Middle frontal gyrus (tissue), 1 donor: ENCODE measurements at regions not wholly inside any gene's neighbourhood (a gene's known extent, or its start where the extent isn't known, plus 50 kb on each side); places are given as distances from the start of the nearest gene placed in this dataset.
"Not testable (repeated sequence)": the region's sequence is repeated elsewhere in the genome, so short reads cannot be mapped to it uniquely, and the experiment has no call there.

Experiments used
- DNase-seq: peaks from one replicate; pipeline ENCODE4 v3.0.0-alpha.2; 2015; ENCODE audit warnings: low spot score; ENCODE audit errors: extremely low spot score

DNA sequence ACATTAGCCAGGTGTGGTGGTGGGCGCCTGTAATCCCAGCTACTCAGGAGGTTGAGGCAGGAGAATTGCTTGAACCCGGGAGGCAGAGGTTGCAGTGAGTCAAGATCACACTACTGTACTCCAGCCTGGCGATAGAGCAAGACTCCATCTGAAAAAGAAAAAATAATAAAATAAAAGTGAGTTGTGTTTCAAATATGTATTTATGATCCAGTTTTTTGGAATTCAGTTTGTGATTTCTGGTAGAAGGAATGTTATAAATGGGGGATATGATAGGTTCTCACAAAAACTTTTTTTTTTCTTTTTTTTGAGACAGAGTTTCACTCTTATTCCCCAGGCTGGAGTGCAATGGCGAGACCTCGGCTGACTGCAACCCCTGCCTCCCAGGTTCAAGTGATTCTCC lies 502.2 kb downstream of the SPATA31D1 start:
- DNase-seq, result not testable (repeated sequence)

DNA sequence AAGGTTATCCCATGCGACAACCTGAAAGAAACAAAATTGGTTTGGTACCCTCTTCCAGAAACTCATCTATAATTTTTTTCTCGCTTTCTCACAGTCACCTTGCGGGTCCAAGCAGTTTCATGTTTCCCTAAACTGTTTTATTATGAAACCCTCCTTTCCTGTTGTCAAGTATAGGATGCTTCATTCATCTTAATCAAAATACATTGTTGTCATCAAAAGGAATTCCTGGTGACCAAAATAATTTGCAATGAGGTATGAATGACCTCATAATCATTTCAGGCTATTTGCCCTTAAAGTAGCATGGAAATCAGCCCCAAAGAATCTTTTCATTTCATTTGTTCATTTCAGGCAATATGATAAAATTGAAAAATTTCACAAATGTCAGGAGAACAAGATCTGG lies 503.0 kb downstream of the SPATA31D1 start:
- no peak for DNase-seq

DNA sequence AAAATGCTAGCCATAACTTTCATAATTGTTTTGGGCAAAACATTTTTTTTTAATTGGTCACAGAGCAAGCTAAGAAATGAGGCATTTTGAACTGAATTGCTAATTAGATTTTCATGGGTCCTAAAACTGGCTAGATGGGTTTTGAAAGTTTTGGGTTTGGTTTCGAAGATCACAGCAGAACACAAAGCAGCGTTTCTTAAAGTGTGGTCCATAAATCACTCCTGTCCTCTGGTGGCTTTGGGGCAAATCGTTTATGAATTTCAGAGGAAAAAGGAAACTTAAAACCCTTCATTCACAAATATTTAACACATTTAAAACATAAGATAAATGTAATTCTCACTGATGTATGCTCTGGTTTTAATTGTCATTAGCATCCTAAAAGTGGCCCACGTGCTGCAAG lies 503.7 kb downstream of the SPATA31D1 start:
- DNase-seq, result no peak

DNA sequence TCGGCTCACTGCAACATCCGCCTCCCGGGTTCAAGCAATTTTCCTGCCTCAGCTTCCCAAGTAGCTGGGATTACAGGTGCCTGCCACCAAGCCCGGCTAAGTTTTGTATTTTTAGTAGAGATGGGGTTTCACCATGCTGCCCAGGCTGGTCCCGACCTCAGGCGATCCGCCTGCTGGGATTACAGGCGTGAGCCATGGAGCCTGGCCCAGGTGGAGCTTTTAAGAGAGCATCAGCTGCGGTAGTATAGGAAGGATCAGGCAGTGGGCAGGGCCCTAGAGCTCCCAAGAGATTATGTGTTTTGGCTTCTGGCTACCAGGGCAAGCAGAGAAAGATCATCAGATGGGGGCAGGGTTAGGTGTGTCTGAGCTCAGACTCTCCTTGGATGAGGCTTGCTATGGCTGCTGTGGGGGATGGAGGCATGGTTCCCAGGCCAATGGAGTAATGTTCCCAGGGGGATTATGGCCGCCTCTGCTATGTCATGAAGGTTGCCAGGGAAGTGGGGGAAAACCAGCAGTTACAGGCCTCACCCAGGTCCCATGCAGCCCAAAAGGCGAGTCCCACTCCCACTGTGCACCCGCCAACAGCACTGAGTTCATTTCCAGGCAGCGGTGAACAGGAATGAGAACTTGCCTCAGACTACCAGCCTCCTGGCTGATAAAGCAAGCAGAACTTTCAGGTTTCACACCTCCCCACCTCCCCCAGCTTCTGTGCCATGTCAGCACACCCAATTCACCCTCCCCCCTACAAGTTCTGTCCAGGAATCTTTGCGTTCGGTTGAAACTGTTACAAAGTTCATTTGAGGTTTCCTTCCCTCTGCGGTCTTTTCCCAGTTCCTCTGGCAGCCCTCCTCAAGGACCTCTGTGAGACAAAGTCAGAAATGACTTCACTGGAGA lies 507.6 kb downstream of the SPATA31D1 start:
- DNase-seq, result no peak

DNA sequence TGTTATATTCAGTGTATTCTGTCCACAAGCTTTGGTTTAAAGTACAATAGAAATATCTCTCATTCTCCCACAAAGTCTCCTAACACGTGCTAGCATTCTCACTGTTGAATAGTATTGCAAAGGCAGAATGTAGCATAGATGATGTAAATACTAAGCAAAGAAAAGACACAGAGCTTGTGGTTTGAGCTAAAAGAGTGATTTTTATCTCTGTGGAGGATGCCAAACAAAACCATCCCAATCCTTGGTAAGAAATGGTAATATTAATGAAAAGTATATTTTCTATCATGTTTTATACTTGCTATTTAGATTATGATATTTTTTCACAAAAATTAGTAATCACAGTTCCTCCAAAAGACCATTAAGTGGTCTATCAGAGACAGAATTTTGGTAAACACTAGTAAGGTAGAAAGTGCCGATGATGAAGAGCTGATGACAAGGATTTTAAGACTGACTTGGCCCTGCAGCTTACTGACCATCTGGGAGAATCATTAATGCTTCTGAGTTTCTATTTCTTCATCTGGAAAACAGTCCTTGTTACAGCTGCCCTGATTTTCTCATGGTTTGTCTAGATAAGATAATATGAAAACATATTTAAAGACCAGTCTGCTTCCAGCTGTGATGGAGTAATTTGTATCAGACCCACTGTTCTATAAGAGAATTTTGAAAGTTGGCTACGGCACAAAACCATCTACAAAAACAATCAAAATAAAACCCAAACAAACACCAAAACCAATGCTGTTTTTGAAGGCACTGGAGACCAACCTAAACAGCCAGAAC lies 510.2 kb downstream of the SPATA31D1 start:
- no peak for DNase-seq

DNA sequence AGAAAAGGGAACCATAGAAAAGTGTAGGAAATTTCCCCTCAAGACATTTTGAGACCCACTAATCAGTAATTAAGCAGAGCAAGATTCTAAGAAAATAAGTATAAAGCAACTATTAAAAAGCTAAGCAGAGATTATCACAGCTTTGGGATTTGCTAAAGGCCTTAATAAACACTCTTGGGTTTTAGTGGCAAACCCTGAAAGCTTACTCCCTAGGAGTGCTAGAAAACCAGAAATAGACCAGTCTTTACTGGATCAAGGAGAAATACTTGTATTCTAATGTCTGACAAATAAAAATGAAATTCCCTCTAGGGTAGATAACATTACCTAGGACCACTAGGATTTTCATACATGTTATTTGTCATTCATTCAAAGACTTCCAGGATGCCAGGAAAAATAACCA lies 510.8 kb downstream of the SPATA31D1 start:
- no peak for DNase-seq

DNA sequence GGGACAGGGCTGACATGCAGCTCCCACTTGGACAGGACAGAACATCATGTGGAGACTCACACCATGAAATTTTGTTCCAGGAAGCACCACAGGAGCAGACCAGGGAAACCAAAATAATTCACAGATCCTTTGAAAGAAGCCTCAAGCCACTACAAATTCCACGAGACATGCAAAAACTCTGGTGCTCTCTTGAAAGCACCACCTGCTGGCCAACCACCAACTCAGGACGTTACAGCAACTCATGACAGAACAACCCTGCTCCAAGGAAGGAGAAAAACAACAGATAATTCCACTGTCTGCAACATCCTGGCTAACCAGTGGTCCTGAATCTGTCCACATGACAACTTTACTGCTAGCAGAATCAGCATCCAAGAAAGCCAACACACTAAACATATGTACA lies 516.0 kb downstream of the SPATA31D1 start:
- DNase-seq, result no peak

DNA sequence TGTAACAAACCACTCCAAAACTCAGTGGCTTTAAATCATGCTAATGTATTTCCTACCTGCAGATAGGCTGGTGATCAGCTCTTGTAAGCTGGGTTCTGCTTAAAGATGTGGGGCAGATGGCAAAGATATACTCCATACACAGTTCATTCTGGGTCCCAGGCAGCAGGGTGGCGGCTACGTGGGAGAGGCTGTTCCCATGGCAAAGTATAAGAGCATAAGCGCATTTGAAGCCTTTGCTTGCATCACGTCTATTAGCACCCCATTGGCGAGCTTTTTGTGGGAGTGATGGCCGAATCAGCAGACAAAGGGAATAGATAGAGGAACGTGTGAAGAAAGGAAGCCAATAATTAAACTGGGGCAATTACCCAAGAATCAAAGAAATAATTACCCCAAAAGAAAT lies 523.1 kb downstream of the SPATA31D1 start:
- no peak for DNase-seq

DNA sequence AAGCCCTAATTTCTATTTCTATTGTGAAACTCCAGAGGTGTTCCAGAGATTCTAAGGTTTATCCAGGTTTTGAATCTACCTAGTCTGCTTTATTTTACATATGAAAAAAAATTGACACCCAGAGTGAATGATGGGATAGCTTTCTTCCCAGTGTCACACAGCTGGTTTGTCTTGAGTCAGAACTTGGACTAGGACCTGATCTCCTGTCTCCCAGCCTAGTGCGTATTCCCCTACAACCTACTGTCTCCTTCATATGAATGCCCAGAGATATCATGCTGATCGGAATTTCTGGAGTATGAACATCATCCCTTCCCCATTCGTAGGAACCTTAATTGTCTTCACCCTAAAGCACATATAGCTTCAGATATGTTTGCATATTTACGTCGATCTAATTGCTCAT lies 524.2 kb downstream of the SPATA31D1 start:
- DNase-seq, result no peak

DNA sequence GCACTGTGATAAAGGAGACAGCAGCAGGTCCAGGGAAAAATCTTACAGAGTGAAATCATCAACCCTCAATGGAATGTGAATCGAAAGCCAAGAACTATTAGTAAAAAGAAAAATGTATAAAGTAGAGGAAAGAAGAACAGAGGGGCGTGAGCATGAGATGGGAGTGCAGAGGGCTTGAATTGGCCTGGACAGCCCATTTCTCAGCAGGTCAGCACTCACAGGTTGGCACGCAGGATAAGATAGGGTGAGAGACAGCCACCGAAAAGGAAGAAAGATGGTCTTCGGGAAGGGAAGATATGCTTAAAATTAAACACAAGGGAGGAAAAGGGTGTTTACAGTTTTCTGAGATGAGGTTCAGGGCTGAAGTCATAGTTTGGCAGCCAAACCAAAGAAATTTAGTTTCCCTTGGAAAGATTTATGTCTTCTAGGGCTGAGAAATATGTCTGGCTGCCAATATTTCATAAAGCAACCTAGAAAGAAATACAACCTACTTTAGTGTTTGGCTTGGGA lies 524.7 kb downstream of the SPATA31D1 start:
- no peak for DNase-seq

DNA sequence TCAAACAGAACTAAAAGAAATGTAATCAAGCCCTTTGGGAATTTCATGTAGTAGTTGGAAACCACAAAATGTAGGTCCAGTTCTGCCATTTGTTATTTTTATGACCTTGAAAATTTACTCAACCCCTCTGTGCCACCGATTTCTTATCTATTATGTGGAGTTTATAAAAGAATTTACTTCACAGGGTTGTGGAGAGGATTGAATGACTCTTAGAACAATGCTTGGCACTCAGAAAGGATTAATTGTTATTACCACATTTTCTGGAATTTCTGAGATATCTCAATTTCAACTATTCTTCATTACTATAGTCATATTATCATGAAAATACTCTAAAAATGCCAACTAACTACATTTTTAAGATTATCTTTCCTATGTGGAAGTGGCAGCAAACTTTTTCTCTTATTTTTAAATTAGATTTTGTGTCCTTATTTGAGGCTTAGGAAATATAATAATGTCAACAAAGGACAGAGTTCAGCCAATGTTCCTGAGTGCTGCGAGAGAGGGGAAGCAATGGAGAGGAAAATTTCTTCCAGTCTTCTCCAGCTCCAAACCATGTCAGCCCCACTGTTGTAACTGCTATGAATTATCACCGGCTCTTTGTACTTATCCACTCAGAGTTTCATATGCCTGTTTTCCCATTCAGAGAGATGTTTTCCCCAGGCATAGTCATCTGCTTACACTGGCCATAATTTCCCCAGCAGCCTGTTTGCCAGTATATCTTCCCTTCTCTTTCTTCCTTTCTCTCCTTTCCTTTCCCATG lies 525.6 kb downstream of the SPATA31D1 start:
- no peak for DNase-seq

DNA sequence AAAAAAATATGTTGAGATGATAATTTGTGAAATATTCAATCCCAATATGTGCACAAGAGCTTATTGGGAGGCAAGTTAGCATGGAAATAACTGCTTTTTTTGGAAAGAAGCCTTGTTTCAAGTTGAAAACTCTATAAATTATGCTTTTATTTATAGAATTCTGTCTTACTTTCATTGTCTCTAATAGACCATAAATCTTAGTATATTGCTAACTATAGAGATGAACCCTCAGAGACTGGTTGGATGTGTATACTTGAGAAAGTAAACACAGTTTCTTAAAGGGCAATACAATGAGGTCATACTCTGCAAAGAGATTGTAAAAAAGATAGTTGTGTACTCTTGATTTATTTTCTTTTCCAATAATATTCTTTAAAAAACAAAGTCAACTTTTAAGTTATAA lies 530.3 kb downstream of the SPATA31D1 start:
- no peak for DNase-seq

DNA sequence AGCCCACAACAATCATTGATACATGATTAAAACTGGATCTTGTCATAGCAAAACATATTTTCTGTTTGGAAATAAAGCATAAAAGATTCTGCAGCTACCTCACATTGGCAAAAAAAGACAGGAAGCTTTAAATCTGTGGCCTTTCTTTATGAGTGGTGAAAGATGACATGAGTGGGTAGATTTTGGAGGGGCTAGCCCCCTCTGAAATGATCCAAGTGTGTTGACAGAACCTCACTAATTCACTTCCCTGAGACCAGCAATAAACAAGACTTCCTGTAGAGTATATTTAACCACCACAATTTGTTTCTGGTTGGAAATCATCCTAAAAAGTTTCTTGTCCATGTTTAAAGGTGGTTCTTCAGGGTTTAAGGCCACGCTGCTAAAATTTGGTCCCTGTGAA lies 530.8 kb downstream of the SPATA31D1 start:
- no peak for DNase-seq

DNA sequence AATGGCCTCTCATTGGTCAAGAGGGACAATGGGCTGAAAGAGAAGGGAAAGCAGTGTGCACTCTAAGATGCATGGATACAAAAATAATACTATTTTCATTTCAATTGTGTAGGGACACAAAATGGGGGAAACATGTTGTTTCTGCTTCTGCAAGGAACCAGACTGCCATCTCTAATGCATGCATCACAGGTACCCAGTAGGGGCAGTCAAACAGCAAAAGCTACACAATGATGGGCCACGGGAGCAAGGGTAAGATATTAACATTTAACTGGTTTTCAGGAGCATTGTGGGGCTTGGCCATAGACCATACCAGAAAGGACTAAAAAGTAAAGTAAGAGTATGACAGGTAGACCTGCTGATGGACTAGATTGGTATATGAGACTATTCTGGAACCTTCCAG lies 535.8 kb downstream of the SPATA31D1 start:
- DNase-seq, result no peak

DNA sequence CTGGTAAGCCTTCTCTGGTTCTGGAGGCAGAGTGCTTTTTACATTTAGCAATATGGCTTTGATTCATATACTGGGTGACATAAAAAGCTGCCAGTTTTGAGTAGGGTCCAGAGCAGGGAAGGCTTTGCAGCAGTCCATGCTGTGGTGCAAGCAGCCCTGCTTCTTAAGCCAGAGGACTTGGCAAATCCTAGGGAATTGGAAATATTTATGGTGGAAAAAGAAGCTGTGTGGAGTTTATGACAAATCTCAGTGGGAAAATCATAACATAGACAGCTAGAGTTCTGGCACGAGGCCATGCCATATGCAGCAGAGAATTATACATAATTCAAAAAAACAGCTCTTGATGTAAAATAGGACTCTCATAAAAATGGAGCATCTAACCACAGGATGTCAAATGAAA lies 536.4 kb downstream of the RASEF start:
- DNase-seq, result peak; percentile 7

DNA sequence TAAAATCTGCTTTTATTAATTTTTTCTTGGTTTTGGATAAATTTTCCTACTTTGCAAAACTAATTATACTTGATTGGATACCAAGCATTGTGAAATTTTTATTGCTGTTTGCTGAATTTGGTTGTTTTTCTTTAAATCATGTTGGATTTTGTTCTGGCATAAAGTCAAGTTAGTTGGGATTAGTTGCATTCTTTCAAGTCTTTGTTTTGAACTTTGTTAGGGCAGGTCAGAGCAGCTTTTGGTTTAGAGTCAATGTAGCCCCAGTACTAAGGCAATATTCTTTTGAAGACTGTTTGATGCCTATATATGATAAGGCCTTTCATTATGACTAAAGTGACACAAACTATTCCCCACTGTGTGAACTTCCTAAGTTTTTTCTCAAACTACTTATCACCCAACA lies 531.1 kb downstream of the RASEF start:
- no peak for DNase-seq

DNA sequence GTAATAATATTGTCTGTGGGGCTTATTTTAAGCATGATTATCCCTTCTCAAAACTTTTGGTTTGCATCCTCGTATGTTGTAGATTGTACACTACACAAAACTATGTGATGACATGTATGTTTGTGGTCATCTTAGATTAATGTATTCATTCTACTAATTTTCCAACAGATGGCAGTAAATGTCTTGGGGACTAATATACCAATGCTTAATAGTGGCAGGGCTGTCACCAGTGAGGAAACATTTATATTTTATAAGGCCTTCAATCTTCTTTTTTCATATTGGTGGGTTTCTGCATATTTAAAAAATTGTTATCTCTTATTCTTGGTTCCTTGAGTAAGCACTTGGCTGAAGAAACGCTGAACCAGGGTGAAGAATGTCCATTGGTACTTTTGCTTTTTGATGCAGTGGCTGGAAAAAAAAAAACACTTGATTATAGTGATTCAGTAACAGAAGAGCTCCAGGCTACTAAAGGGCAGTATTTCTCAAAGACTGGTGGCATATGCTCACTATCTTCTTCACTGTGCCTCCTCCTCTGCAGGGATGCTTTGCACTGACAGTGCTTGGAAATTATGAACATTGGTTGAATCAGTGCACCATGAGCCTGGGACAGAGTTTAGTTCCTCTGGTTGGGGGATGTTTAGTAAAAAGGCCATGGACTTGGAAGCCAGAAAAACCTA lies 530.3 kb downstream of the RASEF start:
- no peak for DNase-seq

DNA sequence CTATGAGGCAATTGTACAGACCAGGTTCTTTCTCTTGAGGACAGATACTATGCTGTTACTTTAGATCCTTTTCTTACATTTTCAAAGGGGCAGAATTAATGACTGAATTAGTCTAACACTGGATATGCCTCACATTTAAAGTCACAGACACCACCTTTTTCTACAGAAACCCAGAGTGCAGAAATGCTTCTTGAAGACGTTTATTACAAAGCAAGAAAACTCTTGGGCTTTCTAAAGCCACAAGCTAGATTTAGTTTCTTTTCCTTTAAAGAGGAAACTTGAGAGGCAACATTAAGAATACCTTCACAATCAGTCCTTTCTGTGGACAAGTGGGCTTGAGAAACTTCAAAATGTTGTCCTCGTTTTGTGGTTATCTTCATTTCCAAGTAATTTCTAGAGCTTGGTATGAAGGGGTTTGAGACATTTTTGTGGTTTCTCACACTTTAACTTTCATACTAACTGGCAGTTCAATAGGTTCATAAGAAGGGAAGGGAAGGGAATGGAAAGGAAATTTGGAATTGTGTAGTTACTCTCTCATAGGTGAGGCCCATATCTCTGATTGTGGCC lies 527.4 kb downstream of the RASEF start:
- DNase-seq, result no peak

DNA sequence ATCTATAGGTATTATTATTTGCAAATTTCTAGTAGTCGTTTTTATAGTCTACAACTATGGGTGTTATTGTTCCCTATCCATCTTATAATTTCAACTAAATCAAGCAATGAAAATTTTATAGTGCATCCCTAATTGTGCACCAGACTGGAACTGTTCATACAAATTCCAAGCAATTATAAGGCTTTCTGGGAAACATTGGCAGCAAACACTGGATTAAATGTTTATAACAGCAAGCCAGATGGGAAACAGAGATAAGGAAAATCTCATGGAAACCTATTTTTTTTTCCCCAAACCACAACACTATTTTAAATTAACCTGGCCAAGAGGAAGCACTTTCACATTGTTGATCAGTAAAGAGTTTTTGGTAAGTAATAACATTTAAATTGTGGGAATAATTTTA lies 524.3 kb downstream of the RASEF start:
- no peak for DNase-seq

DNA sequence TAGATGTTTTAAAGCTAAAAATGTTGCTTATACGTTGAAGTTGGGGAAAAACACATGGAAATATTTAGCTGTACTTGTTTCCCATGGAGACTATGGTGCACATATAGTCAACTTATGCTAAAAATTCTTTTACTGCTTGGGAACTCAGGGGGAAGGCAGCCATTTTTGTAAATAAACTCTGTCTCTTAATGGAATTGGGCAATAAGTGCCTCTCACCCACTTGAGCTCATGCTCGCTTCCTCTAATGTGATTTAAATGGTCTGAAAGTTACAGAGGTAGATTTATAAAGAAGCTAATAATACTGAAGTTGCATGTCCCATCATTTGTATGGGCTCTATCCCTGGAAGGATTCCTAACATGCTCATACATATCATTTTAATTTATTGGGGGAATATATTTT lies 523.8 kb downstream of the RASEF start:
- no peak for DNase-seq
